ENCODE measurements at regions not wholly inside any gene's neighbourhood (a gene's known extent, or its start where the extent isn't known, plus 50 kb on each side); places are given as distances from the start of the nearest gene placed in this dataset.

DNA sequence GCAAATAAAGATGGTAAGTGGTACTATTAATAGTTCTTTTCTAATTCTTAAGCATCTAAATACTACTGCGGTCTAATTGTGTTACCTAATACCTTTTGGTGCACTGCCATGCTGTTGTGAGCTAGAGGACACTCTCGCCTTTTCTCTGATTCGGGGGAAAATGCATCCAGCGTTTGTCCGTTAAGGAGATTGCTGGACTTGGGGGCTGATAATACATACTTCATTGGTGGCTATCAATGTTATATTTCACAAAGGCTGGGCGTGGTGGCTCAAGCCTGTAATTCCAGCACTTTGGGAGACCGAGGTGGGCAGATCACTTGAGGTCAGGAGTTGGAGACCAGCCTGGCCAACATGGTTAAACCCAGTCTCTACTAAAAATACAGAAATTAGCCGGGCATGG lies 141.7 kb upstream of the TWIST2 start:
- TF ChIP-seq CTCF (IDR thresholded peaks at IDR 0.05) (no peak), EP300 (IDR thresholded peaks at IDR 0.05) (no peak), POLR2AphosphoS5 (IDR thresholded peaks at IDR 0.05) (no peak), POLR2A (IDR thresholded peaks at IDR 0.05) (no peak)

All from suprapubic skin (tissue), 4 donors.